IMR-90 (cell line): ENCODE measurements at regions not wholly inside any gene's neighbourhood (a gene's known extent, or its start where the extent isn't known, plus 50 kb on each side); places are given as distances from the start of the nearest gene placed in this dataset.

ENCODE experiments used
- ATAC-seq: fragments of 200-7000 bp; cut with Tn5 transposase; 2 replicates; pipeline ENCODE4 v1.9.1; 2020; ENCODE audit warnings: low read depth, mild to moderate bottlenecking, moderate library complexity
- BruUV-seq: library from RNA; stranded (reverse); fragments of 400-500 nt; replicated peaks from 2 replicates; lab custom pipeline; 2021; lab: Mats Ljungman, UMichigan
- CTCF ChIA-PET: fragments of 300-600 bp; formaldehyde crosslinking; extraction: SDS; loops from one replicate; lab custom pipeline; 2021; ENCODE audit warnings: antibody characterized with exemption; lab: Yijun Ruan, JAX
- POLR2A ChIA-PET: fragments of 300-600 bp; sonication (Branson Sonifier 250); formaldehyde crosslinking; loops from one replicate; lab custom pipeline; 2022; ENCODE audit warnings: antibody characterized with exemption; ENCODE audit not compliant: unreplicated experiment; lab: Charles Lee
- DNase-seq: peaks from one replicate; pipeline ENCODE4 v3.0.0; 2013
- H2AFZ ChIP-seq: replicated peaks from 2 replicates; pipeline ENCODE3; 2013; ENCODE audit warnings: low read length, mild to moderate bottlenecking; ENCODE audit not compliant: poor library complexity
- H2AK5ac ChIP-seq: 2 replicates; pipeline ENCODE4 v1.6.1; 2013; ENCODE audit warnings: low read depth, low read length, inconsistent platforms
- H2AK9ac ChIP-seq: replicated peaks from 2 replicates; pipeline ENCODE3; 2013; ENCODE audit warnings: mild to moderate bottlenecking, low read depth, low read length, moderate library complexity; ENCODE audit not compliant: poor library complexity
- H2BK120ac ChIP-seq: 2 replicates; pipeline ENCODE4 v1.6.1; 2013; ENCODE audit warnings: low read depth, low read length, inconsistent platforms
- H2BK15ac ChIP-seq: 3 replicates; pipeline ENCODE4 v1.6.1; 2013; ENCODE audit warnings: low read depth, low read length, inconsistent platforms
- H2BK20ac ChIP-seq: 2 replicates; pipeline ENCODE4 v1.6.1; 2013; ENCODE audit warnings: low read depth, mild to moderate bottlenecking, inconsistent platforms, low read length, moderate library complexity
- H2BK5ac ChIP-seq: 2 replicates; pipeline ENCODE4 v1.6.1; 2013; ENCODE audit warnings: mild to moderate bottlenecking, low read depth, low read length, inconsistent platforms; ENCODE audit not compliant: poor library complexity, severe bottlenecking
- H3K14ac ChIP-seq: replicated peaks from 2 replicates; pipeline ENCODE4 v1.6.1; 2013; ENCODE audit warnings: low read depth, low read length, inconsistent platforms
- H3K18ac ChIP-seq: 2 replicates; pipeline ENCODE4 v1.6.1; 2013; ENCODE audit warnings: low read depth, low read length, control low read depth
- H3K23ac ChIP-seq: 2 replicates; pipeline ENCODE4 v1.6.1; 2013; ENCODE audit warnings: low read depth, low read length, inconsistent platforms
- H3K27ac ChIP-seq: 2 replicates; pipeline ENCODE4 v1.5.1; 2013; ENCODE audit warnings: mild to moderate bottlenecking, control low read depth, low read length; ENCODE audit not compliant: insufficient read depth
- H3K27me3 ChIP-seq: 2 replicates; pipeline ENCODE4 v1.6.1; 2013; ENCODE audit warnings: low read length; ENCODE audit not compliant: control insufficient read depth, insufficient read depth
- H3K36me3 ChIP-seq: 2 replicates; pipeline ENCODE4 v1.6.1; 2013; ENCODE audit warnings: low read length, mixed read lengths; ENCODE audit not compliant: control insufficient read depth, insufficient read depth
- H3K4ac ChIP-seq: 2 replicates; pipeline ENCODE4 v1.6.1; 2013; ENCODE audit warnings: low read depth, low read length, inconsistent platforms
- H3K4me1 ChIP-seq: 2 replicates; pipeline ENCODE4 v1.6.1; 2013; ENCODE audit warnings: low read length, mixed read lengths; ENCODE audit not compliant: control insufficient read depth, insufficient read depth
- H3K4me2 ChIP-seq: 2 replicates; pipeline ENCODE4 v1.6.1; 2013; ENCODE audit warnings: low read depth, mild to moderate bottlenecking, control low read depth, low read length, moderate library complexity
- H3K4me3 ChIP-seq: 2 replicates; pipeline ENCODE4 v1.5.1; 2013; ENCODE audit warnings: low read depth, mild to moderate bottlenecking, control low read depth, low read length, moderate library complexity; ENCODE audit not compliant: insufficient read depth
- H3K56ac ChIP-seq: 2 replicates; pipeline ENCODE4 v1.6.1; 2013; ENCODE audit warnings: low read length, inconsistent platforms; ENCODE audit not compliant: insufficient read depth; ENCODE audit errors: extremely low read depth
- H3K79me1 ChIP-seq, 2 experiments: 2 replicates each; pipeline ENCODE4 v1.6.1; 2013; ENCODE audit warnings: low read length in 2 of 2, inconsistent platforms in 1 of 2, low read depth in 1 of 2
- H3K9ac ChIP-seq: 2 replicates; pipeline ENCODE4 v1.6.1; 2013; ENCODE audit warnings: low read depth, low read length, control low read depth
- H3K9me1 ChIP-seq: 2 replicates; pipeline ENCODE4 v1.6.1; 2013; ENCODE audit warnings: low read length, inconsistent platforms; ENCODE audit not compliant: insufficient read depth
- H3K9me3 ChIP-seq: 2 replicates; pipeline ENCODE4 v1.6.1; 2013; ENCODE audit warnings: low read length; ENCODE audit not compliant: control insufficient read depth, insufficient read depth
- H4K20me1 ChIP-seq: 2 replicates; pipeline ENCODE4 v1.6.1; 2013; ENCODE audit warnings: low read length, inconsistent platforms; ENCODE audit not compliant: insufficient read depth
- H4K5ac ChIP-seq: 2 replicates; pipeline ENCODE4 v1.6.1; 2013; ENCODE audit warnings: mild to moderate bottlenecking, low read depth, low read length, control low read depth
- H4K8ac ChIP-seq, 2 experiments: 2 replicates each; pipeline ENCODE4 v1.6.1; 2013; ENCODE audit warnings: low read depth in 2 of 2, low read length in 2 of 2, control low read depth in 1 of 2, inconsistent platforms in 1 of 2
- H4K91ac ChIP-seq: 2 replicates; pipeline ENCODE4 v1.6.1; 2013; ENCODE audit warnings: low read depth, low read length, inconsistent platforms; ENCODE audit not compliant: insufficient read depth
- BHLHE40 ChIP-seq: fragments of 150-350 bp; IDR thresholded peaks from 2 replicates; pipeline ENCODE4 v1.6.1; 2016; ENCODE audit warnings: mild to moderate bottlenecking, low read depth, low read length
- CEBPB ChIP-seq: IDR thresholded peaks from 2 replicates; pipeline ENCODE4 v1.6.1; 2012; ENCODE audit warnings: low read depth, low read length, improper control_type of control experiment
- RAD21 ChIP-seq: IDR thresholded peaks from 2 replicates; pipeline ENCODE4 v1.6.1; 2012; ENCODE audit warnings: low read length, improper control_type of control experiment
- SMC3 ChIP-seq: fragments of 150-350 bp; IDR thresholded peaks from 2 replicates; pipeline ENCODE4 v1.6.1; 2016; ENCODE audit warnings: low read depth, mild to moderate bottlenecking, antibody characterized with exemption, low read length, moderate library complexity
- WGBS, 2 experiments: methylation state at CpG; one replicate each; pipeline versions ENCODE4 v1.1.5 to v1.1.7; 2013; ENCODE audit warnings: missing lambda C conversion rate in 2 of 2; ENCODE audit not compliant: insufficient read length in 1 of 2; ENCODE audit errors: extremely low coverage in 2 of 2; 5-methylcytosine and 5-hydroxymethylcytosine counted together
- dilution Hi-C: fragments of 300-500 bp; cut with HindIII; formaldehyde crosslinking; loops from one replicate; pipeline ENCODE4 v1.14.3; 2018; ENCODE audit warnings: low sequenced_read_pairs; ENCODE audit not compliant: unreplicated experiment
- in situ Hi-C: fragments of 300-500 bp; cut with MboI; formaldehyde crosslinking; loops from 3 replicates; pipeline ENCODE4 v1.14.3; 2019; ENCODE audit warnings: low sequenced_read_pairs, inconsistent platforms, mixed read lengths
- intact Hi-C: fragments of 100-400 bp; cut with micrococcal nuclease; formaldehyde crosslinking; loops from 2 replicates; pipeline ENCODE4 v1.10.0; 2022

DNA sequence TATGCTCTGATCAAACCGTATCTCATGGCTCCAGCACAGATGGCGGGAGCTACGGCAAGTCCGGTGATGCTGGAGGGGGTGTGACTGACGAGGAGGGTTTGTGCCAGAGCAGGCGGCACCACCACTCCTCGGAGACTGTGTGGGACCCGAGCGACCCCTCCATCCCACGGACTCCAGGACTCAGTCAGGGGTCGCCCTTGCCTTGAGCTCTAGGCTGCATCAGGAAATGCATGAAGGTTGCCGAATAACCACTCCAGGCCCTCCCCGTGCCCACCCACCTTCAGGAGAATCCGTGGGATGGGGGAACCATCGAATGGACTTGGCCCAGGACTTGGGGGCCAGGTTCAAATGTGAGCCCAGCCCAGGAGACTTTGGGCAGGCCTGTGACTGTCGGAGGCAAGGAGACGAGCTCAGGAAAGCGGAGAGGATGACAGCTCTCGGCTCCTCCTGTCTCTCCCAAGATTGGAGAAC, 60.2 kb upstream of the ZNF469 start:
- H3K9me3 ChIP-seq, result no peaks in the 10 kb centered on the region
- no TSS peak for BruUV-seq
- H3K4me1 ChIP-seq, result peaks cover 6% of the 10 kb centered on the region; the same call in 1 of the 2 replicates
- no peak overlapping the region for H3K23ac ChIP-seq
- H3K36me3 ChIP-seq, result no peaks in the 10 kb centered on the region
- dilution Hi-C loops, result no loop called here
- ChIA-PET CTCF (interaction anchor here (0.7 kb wide), 1 partner anchor 126 kb away, joined by 4 read pairs; no protein-coding TSS in a partner anchor), POLR2A (no interaction called here)
- WGBS, 2 experiments, result 95% methylated on average over 7 of the region's 19 CpGs; no CpG with 5 or more reads in 1 of the 2 experiments
- H3K18ac ChIP-seq, result no peak overlapping the region
- peak overlapping the region; percentile 86 for H2BK20ac ChIP-seq
- in situ Hi-C loops, result no loop called here
- DNase-seq (no peak), ATAC-seq (no peak)
- H3K56ac ChIP-seq, result no peak overlapping the region
- H3K27ac ChIP-seq, result no peak overlapping the region
- H3K27me3 ChIP-seq, result no peaks in the 10 kb centered on the region
- peak overlapping the region; percentile 41 for H3K4ac ChIP-seq
- peak overlapping the region in 1 of 2 experiments; percentile 12; a peak in 1 of 4 replicates for H4K8ac ChIP-seq
- peak overlapping the region; percentile 74; the same call in 1 of the 3 replicates for H2BK15ac ChIP-seq
- peak overlapping the region; percentile 88 for H2BK120ac ChIP-seq
- TF ChIP-seq SMC3, result no peak
- no peak for TF ChIP-seq RAD21
- TF ChIP-seq BHLHE40, result no peak
- TF ChIP-seq CEBPB, result no peak
- H2AK9ac ChIP-seq, result no peak overlapping the region
- no peak overlapping the region for H2AFZ ChIP-seq
- no peak overlapping the region for H3K9ac ChIP-seq
- no peak overlapping the region for H3K14ac ChIP-seq
- H4K5ac ChIP-seq, result no peak overlapping the region
- H4K20me1 ChIP-seq, result no peaks in the 10 kb centered on the region
- H4K91ac ChIP-seq, result peak overlapping the region; percentile 80
- H3K4me3 ChIP-seq, result no peak overlapping the region
- H3K9me1 ChIP-seq, result peaks cover 4% of the 10 kb centered on the region; the same call in 1 of the 2 replicates
- no peak overlapping the region for H2BK5ac ChIP-seq
- no peak overlapping the region for H3K4me2 ChIP-seq
- intact Hi-C loops, result no loop called here
- no peaks in the 10 kb centered on the region for H3K79me1 ChIP-seq
- H2AK5ac ChIP-seq, result peak overlapping the region; percentile 77
